GM18951 (cell line): ENCODE measurements at regions not wholly inside any gene's neighbourhood (a gene's known extent, or its start where the extent isn't known, plus 50 kb on each side); places are given as distances from the start of the nearest gene placed in this dataset.
"Not testable (repeated sequence)": the region's sequence is repeated elsewhere in the genome, so short reads cannot be mapped to it uniquely, and the experiment has no call there.

Experiments used
- POLR2A ChIP-seq: IDR thresholded peaks from 4 replicates; pipeline ENCODE4 v1.6.1; 2011; ENCODE audit warnings: mild to moderate bottlenecking; ENCODE audit not compliant: insufficient read length, insufficient read depth; ENCODE audit errors: extremely low read depth
- in situ Hi-C: fragments of 300-500 bp; cut with MboI; formaldehyde crosslinking; loops from one replicate; pipeline ENCODE4 v1.12.0; 2022; ENCODE audit warnings: low sequenced_read_pairs, mixed read lengths, inconsistent platforms; ENCODE audit not compliant: unreplicated experiment

DNA sequence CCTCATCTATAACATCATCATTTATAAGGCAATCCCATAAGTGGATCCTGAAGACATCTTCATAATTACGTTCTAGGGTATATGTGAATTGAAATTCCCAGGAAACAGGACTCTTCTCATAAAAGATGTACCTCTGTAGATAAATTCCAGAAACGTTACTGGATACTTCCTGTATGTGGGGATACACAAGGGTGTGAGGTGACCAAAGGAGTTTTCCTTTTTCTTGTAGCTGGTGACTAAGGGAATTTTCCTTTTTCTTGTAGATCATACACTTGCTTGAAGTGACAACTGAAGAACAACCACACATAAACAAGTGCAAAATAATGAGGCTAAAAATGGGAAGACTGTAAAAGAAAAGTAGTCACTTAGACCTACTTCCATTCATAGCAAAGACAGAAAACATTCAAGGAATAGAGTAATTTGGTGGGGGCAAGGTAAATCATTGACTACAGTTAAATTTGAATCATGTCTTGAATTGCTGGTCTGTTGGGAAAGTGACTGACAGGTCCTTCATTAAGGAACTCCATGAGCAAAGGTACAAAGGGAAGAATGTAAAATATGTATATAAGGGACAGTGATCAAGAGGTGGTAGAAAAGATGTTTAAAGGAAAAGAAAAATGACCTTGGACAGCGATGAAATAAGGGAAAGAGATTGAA lies 53.2 kb upstream of the UBE2E3 start:
- TF ChIP-seq POLR2A = no peak
- in situ Hi-C loops = no loop called here

DNA sequence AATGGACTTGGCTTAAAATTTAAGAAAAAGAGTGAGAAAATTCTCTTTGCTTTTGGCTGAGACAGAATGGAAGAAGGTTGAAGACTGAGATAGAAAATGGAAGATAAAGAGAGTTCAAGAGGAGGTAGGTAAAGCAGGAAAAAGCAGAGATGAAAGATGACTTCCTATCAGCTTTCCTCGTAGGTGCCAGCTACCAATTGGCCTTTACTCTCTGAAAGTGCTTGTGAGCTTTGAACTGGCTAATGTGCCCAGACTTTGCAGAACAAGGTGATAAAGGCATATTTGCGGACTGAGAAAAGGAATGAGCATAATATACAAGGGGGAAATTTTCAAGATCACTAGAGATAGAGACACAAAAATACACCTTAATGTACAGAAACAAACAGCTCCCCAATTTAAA lies 54.7 kb upstream of the UBE2E3 start:
- no peak for TF ChIP-seq POLR2A
- in situ Hi-C loops = no loop called here

DNA sequence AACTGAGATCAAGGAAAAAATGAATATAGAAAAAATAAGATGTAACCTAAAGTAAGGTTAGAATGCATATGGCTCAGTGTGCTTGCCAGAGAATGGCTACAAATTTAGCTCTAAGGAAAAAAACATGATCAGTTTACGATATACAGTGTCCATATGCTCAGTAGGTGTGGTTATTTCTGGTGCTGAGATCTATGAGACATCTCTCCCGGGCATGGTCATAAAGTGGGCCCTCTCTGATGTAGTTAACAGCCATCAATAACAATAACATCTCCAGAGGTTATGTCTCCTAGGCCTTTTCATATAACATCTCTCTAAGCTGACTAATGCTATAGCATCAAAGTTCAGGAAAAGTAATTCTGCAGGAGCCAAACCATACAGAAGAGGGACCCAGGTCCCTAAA lies 56.3 kb upstream of the UBE2E3 start:
- TF ChIP-seq POLR2A = no peak
- in situ Hi-C loops = no loop called here

DNA sequence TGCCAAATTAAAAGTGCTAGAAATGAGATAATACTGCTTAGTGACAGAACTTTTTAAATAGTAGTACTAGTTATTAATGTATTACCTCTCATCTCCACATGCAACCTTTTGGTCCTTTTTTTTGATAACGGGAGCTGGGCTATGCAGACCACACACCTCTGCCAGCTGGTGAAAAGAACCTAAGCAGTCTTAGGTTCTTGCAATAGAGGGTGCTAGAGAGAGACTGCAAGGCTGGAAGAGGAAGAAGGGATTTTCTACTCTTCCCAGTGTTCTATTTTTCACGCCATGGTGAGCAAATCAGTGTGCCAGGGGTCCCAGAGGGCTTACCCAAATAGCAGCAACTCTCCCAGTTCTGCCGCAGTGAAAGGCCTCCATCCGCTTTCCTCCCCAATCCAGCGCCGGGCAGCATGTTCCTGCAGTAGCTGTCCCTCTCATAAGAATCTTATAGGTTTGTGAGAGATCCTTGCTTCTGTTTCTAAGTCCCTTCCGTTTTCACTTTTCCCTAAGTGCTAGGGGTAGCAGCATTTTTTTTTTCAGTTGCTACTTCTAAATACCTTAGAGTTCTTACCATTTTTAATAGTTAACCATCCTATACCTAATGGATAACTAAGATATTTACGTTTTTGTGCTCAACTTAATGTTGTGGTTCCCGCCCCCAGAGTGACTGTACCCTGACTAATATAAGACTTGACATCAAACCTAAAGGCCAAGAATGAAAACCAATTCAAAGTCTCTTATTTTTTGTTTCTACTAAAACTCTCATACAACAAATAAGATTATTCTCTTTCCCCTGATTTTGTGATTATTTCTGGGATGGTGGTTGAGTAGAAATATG lies 69.4 kb upstream of the UBE2E3 start:
- TF ChIP-seq POLR2A = no peak
- in situ Hi-C loops = no loop called here

DNA sequence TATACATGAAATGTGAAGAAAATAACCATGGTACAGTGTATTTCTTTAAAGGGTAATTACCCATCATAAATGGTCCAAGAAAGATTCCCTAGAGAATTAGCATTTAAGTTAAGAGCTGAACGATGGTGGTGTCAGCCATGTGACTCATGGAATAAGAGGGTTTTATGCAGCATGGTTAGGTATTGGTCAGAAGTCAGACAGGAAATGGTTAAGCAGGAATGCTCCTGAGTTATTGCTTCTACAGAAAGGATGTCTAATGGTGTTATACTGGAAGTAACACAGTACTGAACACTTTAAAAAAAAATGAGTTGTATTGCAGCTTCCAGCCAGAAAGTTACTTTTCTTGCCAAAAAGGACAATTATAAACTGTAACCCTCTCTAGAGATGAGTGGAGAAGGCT lies 72.7 kb upstream of the UBE2E3 start:
- in situ Hi-C loops = no loop called here
- no peak for TF ChIP-seq POLR2A

DNA sequence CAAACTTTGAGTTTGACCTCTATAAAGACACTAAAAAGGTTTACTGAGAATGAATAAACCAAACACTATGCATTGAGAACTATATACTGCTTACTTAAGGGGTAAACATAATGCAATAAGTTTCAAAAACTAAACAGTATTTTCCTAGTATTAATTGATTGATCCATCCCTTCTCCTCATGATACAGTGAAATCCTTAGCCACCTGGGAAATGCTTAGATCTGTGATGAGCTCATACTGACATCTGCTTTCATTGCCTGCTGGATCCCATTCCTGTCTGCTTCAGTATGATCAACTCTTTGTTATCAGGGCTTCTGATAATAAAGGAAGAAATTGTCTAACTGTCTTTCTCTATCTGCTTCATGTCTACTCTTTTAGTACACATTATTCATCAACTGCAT lies 74.9 kb upstream of the UBE2E3 start:
- TF ChIP-seq POLR2A = no peak
- in situ Hi-C loops = no loop called here

DNA sequence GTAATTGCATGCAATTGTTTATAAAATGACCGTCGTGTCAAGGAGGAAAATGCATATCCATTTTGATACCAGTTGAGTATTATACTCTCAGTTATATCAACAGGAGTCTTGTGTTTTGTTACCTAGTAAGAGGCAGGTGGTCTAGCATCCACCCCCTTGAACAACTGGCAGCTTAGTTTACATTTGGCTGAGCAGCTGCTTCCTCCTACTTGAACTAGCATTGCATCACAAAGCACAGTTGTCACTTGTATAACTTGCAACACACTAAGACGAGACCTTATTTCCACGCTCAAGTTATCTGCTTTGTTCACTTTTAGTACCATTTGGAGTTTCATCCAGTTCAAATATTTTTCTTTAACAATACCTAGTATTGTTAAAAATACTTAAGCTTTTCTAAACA lies 75.4 kb upstream of the UBE2E3 start:
- TF ChIP-seq POLR2A = no peak
- in situ Hi-C loops = no loop called here

DNA sequence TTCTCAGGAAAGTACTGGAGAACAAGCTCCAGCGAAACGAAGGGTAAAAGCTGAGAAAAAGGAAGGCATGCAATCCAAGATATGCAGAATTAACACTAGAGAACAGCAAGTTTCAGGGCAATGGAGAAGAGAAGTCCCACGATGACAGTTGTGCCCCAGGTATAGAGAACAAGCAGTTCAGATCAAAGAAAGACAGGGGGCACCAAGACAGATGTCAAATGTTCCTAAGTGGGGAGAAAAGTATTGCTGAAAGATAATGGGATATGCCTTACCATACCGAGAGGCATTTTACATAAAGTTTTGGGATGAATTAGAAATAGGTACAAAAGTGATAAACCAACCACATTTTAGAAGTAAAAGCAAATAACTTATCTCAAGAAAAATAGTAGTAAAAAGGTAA lies 79.1 kb upstream of the UBE2E3 start:
- in situ Hi-C loops = no loop called here
- TF ChIP-seq POLR2A = no peak

DNA sequence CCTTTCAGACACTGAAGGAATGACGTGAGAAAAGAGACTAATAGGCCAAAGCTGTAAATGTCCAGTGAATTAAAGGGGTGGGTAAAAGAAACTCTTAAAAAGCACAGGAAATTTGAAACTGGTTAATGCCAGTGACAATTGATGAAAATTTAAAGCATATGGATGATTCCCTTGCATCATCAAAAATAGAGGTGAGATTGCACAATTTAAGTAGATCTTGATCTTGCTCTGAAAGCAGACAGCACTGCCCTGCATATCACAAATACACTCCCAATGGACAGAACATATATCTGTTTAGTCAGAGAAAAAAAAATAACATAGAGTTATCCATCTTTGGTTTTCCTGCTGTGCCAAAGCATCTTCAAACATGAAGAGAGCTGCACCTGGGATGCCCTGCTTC lies 86.7 kb upstream of the UBE2E3 start:
- in situ Hi-C loops = no loop called here
- TF ChIP-seq POLR2A = no peak

DNA sequence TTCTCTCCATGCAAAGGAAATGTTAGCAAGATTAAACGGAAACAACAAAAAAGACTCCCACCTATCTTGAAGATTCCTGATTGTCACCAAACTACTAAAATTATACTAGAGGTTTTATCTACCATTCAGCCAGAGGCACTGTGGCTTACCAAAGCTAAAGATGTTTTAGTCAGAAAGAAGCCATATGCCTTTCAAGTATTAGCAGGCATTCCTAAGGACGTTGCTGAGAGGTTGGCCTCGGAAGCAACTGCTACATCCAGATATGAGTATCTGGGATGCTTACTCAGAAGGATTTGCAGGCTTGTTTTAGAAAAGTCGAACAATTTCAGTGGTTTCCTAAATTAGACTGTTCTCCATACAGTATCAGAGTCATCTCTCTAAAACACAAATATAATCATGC lies 88.3 kb upstream of the UBE2E3 start:
- in situ Hi-C loops = no loop called here
- TF ChIP-seq POLR2A = no peak

DNA sequence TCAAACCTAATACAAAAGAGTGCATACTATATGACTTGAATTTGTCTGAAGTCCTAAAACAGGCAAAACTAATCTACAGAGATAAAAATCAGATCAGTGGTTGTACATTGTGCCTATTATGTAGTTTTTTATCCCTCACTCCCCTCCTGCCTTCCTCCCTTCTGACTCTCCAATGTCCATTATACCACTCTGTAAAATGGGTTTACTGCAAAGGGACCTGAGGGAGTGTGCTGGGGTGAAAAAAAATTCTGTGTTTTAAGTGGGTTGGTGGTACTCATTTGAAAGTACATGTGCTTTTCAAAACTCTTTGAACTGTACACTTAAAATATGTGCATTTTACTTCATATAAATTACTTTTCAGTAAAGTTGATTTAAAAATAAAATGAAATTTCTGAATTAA lies 89.0 kb upstream of the UBE2E3 start:
- in situ Hi-C loops = no loop called here

DNA sequence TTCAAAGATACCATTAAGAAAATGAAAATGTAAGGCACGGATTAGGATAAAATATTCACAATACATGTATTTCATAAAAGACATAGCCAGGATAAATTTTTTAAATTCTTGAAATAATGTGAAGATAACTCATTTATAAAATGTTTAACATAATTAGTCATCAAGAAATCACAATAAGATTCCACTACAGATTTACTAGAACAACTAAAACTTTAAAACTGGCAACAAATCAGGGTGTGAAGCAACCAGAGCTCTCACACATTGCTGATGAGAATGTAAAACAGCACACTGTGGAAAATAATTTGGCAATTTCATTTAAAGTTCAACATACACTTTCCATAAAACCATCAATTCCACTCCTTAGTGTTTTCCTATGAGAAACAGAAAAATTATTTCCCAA lies 89.6 kb upstream of the UBE2E3 start:
- in situ Hi-C loops = no loop called here
- TF ChIP-seq POLR2A = no peak

More for the DNA sequence above, 89.0 kb upstream of the UBE2E3 start:
- TF ChIP-seq POLR2A = no peak

DNA sequence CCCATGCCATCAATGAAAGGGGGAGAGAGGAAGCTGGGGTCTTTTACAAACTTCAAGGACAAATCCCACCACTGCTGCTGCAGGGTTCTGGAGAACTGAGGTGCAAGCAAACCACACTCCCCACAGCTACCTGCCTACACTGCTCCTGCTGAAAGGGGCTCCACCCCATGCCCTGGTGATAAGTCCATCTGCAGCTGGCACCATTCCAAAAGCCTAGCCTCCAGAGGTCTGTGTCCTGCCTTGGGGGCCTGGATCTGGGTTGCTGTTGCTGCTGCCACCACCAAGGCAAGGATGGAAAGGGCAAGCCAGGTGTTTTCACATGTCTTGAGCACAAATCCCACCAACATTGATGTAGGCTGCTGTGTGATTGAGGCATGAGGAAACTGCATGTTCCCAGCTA lies 97.4 kb upstream of the UBE2E3 start:
- no peak for TF ChIP-seq POLR2A
- in situ Hi-C loops = no loop called here

DNA sequence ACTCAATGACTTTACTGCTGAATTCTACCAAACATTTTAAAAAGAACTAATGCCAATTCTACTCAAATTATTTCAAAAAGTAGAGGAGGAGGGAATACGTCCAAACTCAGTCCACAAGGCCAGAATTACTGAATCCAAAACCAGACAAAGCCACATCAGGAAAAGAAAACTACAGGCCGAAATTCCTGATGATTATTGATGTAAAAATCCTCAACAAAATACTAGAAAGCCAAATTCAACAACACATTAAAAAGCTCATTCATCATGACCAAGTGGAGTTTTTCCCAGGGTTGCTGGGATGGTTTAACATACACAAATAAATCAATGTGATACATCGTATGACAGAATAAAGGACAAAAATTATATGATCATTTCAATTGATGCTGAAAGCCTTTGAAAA lies 103.9 kb upstream of the UBE2E3 start:
- no peak for TF ChIP-seq POLR2A
- in situ Hi-C loops = no loop called here

DNA sequence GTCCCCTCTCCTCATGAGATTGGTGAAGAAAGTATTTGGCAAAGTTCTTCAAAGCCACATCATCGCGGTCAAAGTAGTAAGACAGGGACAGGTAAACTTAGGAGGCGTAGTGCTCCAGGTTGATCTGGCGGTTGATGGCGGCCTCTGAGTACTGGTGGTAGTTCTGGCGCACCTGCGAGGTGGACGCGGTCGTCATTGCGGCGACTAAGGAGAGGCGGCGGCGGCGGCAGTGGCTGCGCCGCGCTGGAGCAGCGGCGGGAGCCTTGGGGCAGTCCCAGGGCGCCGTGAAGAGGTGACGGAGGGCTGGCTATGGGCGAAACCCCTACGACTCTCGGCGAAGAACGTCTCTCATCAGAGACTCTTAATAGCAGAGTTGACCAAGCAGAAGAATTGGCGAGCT lies 107.2 kb upstream of the UBE2E3 start:
- in situ Hi-C loops = no loop called here
- TF ChIP-seq POLR2A = no peak

DNA sequence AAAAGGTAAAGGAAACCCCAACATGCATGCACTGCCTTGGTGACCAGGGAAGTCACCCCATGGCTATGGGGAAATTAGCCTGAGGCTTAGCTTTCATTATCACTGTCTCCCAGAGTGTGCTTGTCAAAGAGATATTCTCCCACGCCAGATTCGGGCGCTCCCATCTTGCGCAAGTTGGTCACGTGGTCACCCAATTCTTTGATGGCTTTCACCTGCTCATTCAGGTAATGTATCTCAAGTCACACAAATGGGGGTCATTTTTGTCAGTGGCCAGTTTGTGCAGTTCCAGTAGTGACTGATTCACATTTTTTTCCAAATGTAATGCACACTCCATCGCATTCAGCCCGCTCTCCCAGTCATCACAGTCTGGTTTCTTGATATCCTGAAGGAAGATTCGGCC lies 107.6 kb upstream of the UBE2E3 start:
- in situ Hi-C loops = not testable (repeated sequence)
